Fibroblast of lung (primary cell): ENCODE measurements at regions not wholly inside any gene's neighbourhood (a gene's known extent, or its start where the extent isn't known, plus 50 kb on each side); places are given as distances from the start of the nearest gene placed in this dataset.
"Not testable (repeated sequence)": the region's sequence is repeated elsewhere in the genome, so short reads cannot be mapped to it uniquely, and the experiment has no call there.

Experiments
- DNase-seq, 2 donors: peaks; one replicate each; pipeline versions ENCODE4 v3.0.0 to v3.0.0-alpha.2; 2010; ENCODE audit warnings: low read depth in 2 of 2
- H2AFZ ChIP-seq: 2 replicates; pipeline ENCODE4 v1.5.1; 2012; ENCODE audit warnings: low read length, control low read depth, inconsistent platforms
- H3K27ac ChIP-seq: 2 replicates; pipeline ENCODE4 v1.5.1; 2011; ENCODE audit warnings: low read length, control low read depth; ENCODE audit not compliant: insufficient read depth
- H3K27me3 ChIP-seq: 2 replicates; pipeline ENCODE4 v1.5.1; 2011; ENCODE audit warnings: mild to moderate bottlenecking, low read length; ENCODE audit not compliant: control insufficient read depth, insufficient read depth
- H3K36me3 ChIP-seq: 2 replicates; pipeline ENCODE4 v1.5.1; 2011; ENCODE audit warnings: low read length; ENCODE audit not compliant: control insufficient read depth, insufficient read depth
- H3K4me1 ChIP-seq: 2 replicates; pipeline ENCODE4 v1.5.1; 2011; ENCODE audit warnings: low read length; ENCODE audit not compliant: control insufficient read depth, insufficient read depth; ENCODE audit errors: extremely low read depth
- H3K4me2 ChIP-seq: 2 replicates; pipeline ENCODE4 v1.5.1; 2011; ENCODE audit warnings: low read length, control low read depth; ENCODE audit not compliant: insufficient read depth; ENCODE audit errors: extremely low read depth
- H3K4me3 ChIP-seq, 4 experiments: fragments of 200-600 bp in 1 of 4; sonication (generic) in 1 of 4; replicated peaks in 1 of 4; 2 replicates each; pipeline ENCODE4 v1.5.1; 2011 to 2016; ENCODE audit warnings: low read length in 4 of 4, low read depth in 3 of 4, mild to moderate bottlenecking in 3 of 4, control low read depth in 2 of 4, inconsistent platforms in 1 of 4, mixed read lengths in 1 of 4; ENCODE audit not compliant: insufficient read depth in 1 of 4; ENCODE audit errors: control extremely low read depth in 1 of 4
- H3K79me2 ChIP-seq: 2 replicates; pipeline ENCODE4 v1.5.1; 2012; ENCODE audit warnings: mild to moderate bottlenecking, low read length, inconsistent platforms; ENCODE audit not compliant: control insufficient read depth, insufficient read depth
- H3K9ac ChIP-seq: 2 replicates; pipeline ENCODE4 v1.5.1; 2011; ENCODE audit warnings: mild to moderate bottlenecking, low read length, control low read depth; ENCODE audit not compliant: insufficient read depth
- H3K9me3 ChIP-seq: 2 replicates; pipeline ENCODE4 v1.5.1; 2012; ENCODE audit warnings: low read depth, low read length; ENCODE audit not compliant: control insufficient read depth, insufficient read depth
- H4K20me1 ChIP-seq: 2 replicates; pipeline ENCODE4 v1.5.1; 2011; ENCODE audit warnings: low read length; ENCODE audit not compliant: control insufficient read depth, insufficient read depth; ENCODE audit errors: extremely low read depth
- CTCF ChIP-seq, 2 donors: IDR thresholded peaks in 1 of 2; conservative IDR thresholded peaks in 1 of 2; 1 replicate in 1 of 2; 2 replicates in 1 of 2; pipeline ENCODE4 v1.5.1; 2011 to 2012; ENCODE audit warnings: low read length in 2 of 2, control low read depth in 1 of 2, inconsistent platforms in 1 of 2, low read depth in 1 of 2, mild to moderate bottlenecking in 1 of 2
- EZH2 ChIP-seq: IDR thresholded peaks from 2 replicates; pipeline ENCODE4 v1.5.1; 2012; ENCODE audit warnings: low read length, control low read depth, mild to moderate bottlenecking; ENCODE audit errors: missing control alignments

- H3K79me2 ChIP-seq, result no peaks in the 10 kb centered on the region
- H3K27ac ChIP-seq, result no peak overlapping the region
- DNase-seq, result no peak
Observed at GRCh38 chr2:193446967-193447366, 1252.2 kb upstream of the TMEFF2 start.

GRCh38 chr2:193442293-193442692, 1247.6 kb upstream of the TMEFF2 start:
- Histone ChIP-seq H3K36me3 (no peaks in the 10 kb centered on the region), H2AFZ (no peak overlapping the region), H4K20me1 (no peaks in the 10 kb centered on the region), H3K4me3 (no peak overlapping the region), H3K4me1 (no peaks in the 10 kb centered on the region), H3K9ac (no peak overlapping the region), H3K4me2 (no peak overlapping the region), H3K27ac (no peak overlapping the region), H3K9me3 (no peaks in the 10 kb centered on the region), H3K79me2 (no peaks in the 10 kb centered on the region), H3K27me3 (no peaks in the 10 kb centered on the region)
- TF ChIP-seq CTCF (conservative IDR thresholded peaks at IDR 0.05 in 1 of 2, IDR thresholded peaks at IDR 0.05 in 1 of 2; ENCODE audit: low read depth in 1 of 2, low read length in 2 of 2) (no peak), EZH2 (no peak)
- DNase-seq, result no peak

More at GRCh38 chr2:193446967-193447366, 1252.2 kb upstream of the TMEFF2 start:
- Histone ChIP-seq H3K27me3 (no peaks in the 10 kb centered on the region), H2AFZ (no peak overlapping the region), H3K4me3 (no peak overlapping the region), H3K9ac (no peak overlapping the region), H4K20me1 (no peaks in the 10 kb centered on the region), H3K36me3 (no peaks in the 10 kb centered on the region), H3K4me1 (no peaks in the 10 kb centered on the region), H3K4me2 (no peak overlapping the region), H3K9me3 (no peaks in the 10 kb centered on the region)
- no peak for TF ChIP-seq EZH2
- TF ChIP-seq CTCF (conservative IDR thresholded peaks at IDR 0.05 in 1 of 2, IDR thresholded peaks at IDR 0.05 in 1 of 2; ENCODE audit: low read depth in 1 of 2, low read length in 2 of 2), result no peak

GRCh38 chr2:193428336-193428818, 1233.6 kb upstream of the TMEFF2 start:
- Histone ChIP-seq H3K4me1 (no peaks in the 10 kb centered on the region), H3K79me2 (no peaks in the 10 kb centered on the region), H2AFZ (no peak overlapping the region), H3K9ac (no peak overlapping the region), H3K4me3 (no peak overlapping the region), H3K9me3 (no peaks in the 10 kb centered on the region), H3K4me2 (no peak overlapping the region), H3K27me3 (no peaks in the 10 kb centered on the region), H4K20me1 (no peaks in the 10 kb centered on the region), H3K36me3 (no peaks in the 10 kb centered on the region), H3K27ac (no peak overlapping the region)
- no peak for DNase-seq
- no peak for TF ChIP-seq EZH2

- not testable (repeated sequence) for H3K4me1 ChIP-seq, H3K36me3 ChIP-seq, H3K27ac ChIP-seq, H3K4me3 ChIP-seq, H3K9ac ChIP-seq, DNase-seq, H3K79me2 ChIP-seq, H4K20me1 ChIP-seq, H3K27me3 ChIP-seq, H3K9me3 ChIP-seq, H2AFZ ChIP-seq, H3K4me2 ChIP-seq
Observed at GRCh38 chr2:193412368-193412767, 1217.6 kb upstream of the TMEFF2 start.
